NCI-H1436 treated with DMSO at 0.1 percent for 48 hours (cell line): ENCODE measurements at regions not wholly inside any gene's neighbourhood (a gene's known extent, or its start where the extent isn't known, plus 50 kb on each side); places are given as distances from the start of the nearest gene placed in this dataset.

Experiments used
- DNase-seq: peaks from one replicate; lab custom pipeline; 2025; lab: John Stamatoyannopoulos, UW

- peak; percentile 43 for DNase-seq
These were observed 98.8 kb upstream of the CACNA1A start for GRCh38 chr19:13604902-13605586.

GRCh38 chr19:13600802-13601201, 94.5 kb upstream of the CACNA1A start:
- DNase-seq: no peak

- DNase-seq: no peak
These were observed 93.8 kb upstream of the CACNA1A start for GRCh38 chr19:13600091-13600490.

GRCh38 chr19:13599681-13600080, 93.4 kb upstream of the CACNA1A start:
- no peak for DNase-seq

GRCh38 chr19:13598098-13598497, 91.8 kb upstream of the CACNA1A start:
- no peak for DNase-seq

- peak; percentile 16 for DNase-seq
These were observed 91.4 kb upstream of the CACNA1A start for GRCh38 chr19:13597640-13598039.

- DNase-seq: no peak
These were observed 82.9 kb upstream of the CACNA1A start for GRCh38 chr19:13588957-13589833.

GRCh38 chr19:13585512-13585911, 79.2 kb upstream of the CACNA1A start:
- no peak for DNase-seq

GRCh38 chr19:13583753-13584152, 77.5 kb upstream of the CACNA1A start:
- DNase-seq: no peak

GRCh38 chr19:13583114-13583513, 76.8 kb upstream of the CACNA1A start:
- DNase-seq: no peak

GRCh38 chr19:13581576-13581975, 75.3 kb upstream of the CACNA1A start:
- no peak for DNase-seq

- DNase-seq: no peak
These were observed 73.2 kb upstream of the CACNA1A start for GRCh38 chr19:13579388-13580060.

- no peak for DNase-seq
These were observed 70.4 kb upstream of the CACNA1A start for GRCh38 chr19:13576726-13577125.

- DNase-seq: no peak
These were observed 68.7 kb upstream of the CACNA1A start for GRCh38 chr19:13574933-13575332.

- DNase-seq: no peak
These were observed 66.9 kb upstream of the CACNA1A start for GRCh38 chr19:13573056-13573667.

- DNase-seq: no peak
These were observed 55.2 kb upstream of the CACNA1A start for GRCh38 chr19:13561461-13561860.

GRCh38 chr19:13557756-13558398, 51.6 kb upstream of the CACNA1A start:
- no peak for DNase-seq

- DNase-seq: no peak
These were observed 50.3 kb upstream of the CACNA1A start for GRCh38 chr19:13556552-13556951.
